PC-3 (cell line): ENCODE measurements at regions not wholly inside any gene's neighbourhood (a gene's known extent, or its start where the extent isn't known, plus 50 kb on each side); places are given as distances from the start of the nearest gene placed in this dataset.

ENCODE experiments used
- CTCF ChIP-seq: fragments of 300-600 bp; sonication (generic); conservative IDR thresholded peaks from 2 replicates; pipeline ENCODE4 v1.5.1; 2017; ENCODE audit warnings: antibody characterized with exemption, low read depth, mild to moderate bottlenecking, low read length
- EZH2 ChIP-seq: fragments of 300-600 bp; sonication (generic); IDR thresholded peaks from one replicate; pipeline ENCODE4 v1.6.1; 2017; ENCODE audit warnings: antibody characterized with exemption, mild to moderate bottlenecking, low read length; ENCODE audit not compliant: unreplicated experiment
- EZH2phosphoT487 ChIP-seq: fragments of 300-600 bp; sonication (generic); IDR thresholded peaks from 2 replicates; pipeline ENCODE4 v1.6.1; 2018; ENCODE audit warnings: mild to moderate bottlenecking, antibody characterized with exemption, low read length, borderline replicate concordance

GRCh38 chr6:168164462-168165061, 85.5 kb upstream of the FRMD1 start:
- TF ChIP-seq EZH2 (no peak), CTCF (no peak), EZH2phosphoT487 (no peak)
